Esophagus muscularis mucosa (tissue), 4 donors: ENCODE measurements at regions not wholly inside any gene's neighbourhood (a gene's known extent, or its start where the extent isn't known, plus 50 kb on each side); places are given as distances from the start of the nearest gene placed in this dataset.

Source experiments
- DNase-seq: peaks from one replicate; pipeline ENCODE4 v3.0.0-alpha.2; 2017; ENCODE audit errors: extremely low spot score
- H3K27ac ChIP-seq, 4 donors: fragments of 200-600 bp; sonication (generic); replicated peaks in 1 of 4; 1 replicate in 3 of 4; 2 replicates in 1 of 4; pipeline ENCODE4 v1.5.1; 2016 to 2019; ENCODE audit warnings: mild to moderate bottlenecking in 1 of 4
- H3K27me3 ChIP-seq, 4 donors: fragments of 200-600 bp; sonication (generic); one replicate each; pipeline versions ENCODE4 v1.5.1 to v1.6.0; 2016 to 2019
- H3K36me3 ChIP-seq, 4 donors: fragments of 200-600 bp; sonication (generic); one replicate each; pipeline ENCODE4 v1.5.1; 2016 to 2019
- H3K4me1 ChIP-seq, 4 donors: fragments of 200-600 bp; sonication (generic); one replicate each; pipeline ENCODE4 v1.5.1; 2016 to 2019
- H3K4me3 ChIP-seq, 4 donors: fragments of 200-600 bp; sonication (generic); 1 replicate in 2 of 4; 2 replicates in 2 of 4; pipeline ENCODE4 v1.5.1; 2016 to 2019; ENCODE audit warnings: mild to moderate bottlenecking in 4 of 4, moderate library complexity in 1 of 4
- H3K9me3 ChIP-seq, 4 donors: fragments of 200-600 bp; sonication (generic); 1 replicate in 3 of 4; 2 replicates in 1 of 4; pipeline ENCODE4 v1.5.1; 2016 to 2019
- CTCF ChIP-seq, 3 experiments: fragments of 200-600 bp in 2 of 3; fragments of 450-650 bp in 1 of 3; sonication (generic) in 2 of 3; IDR thresholded peaks; one replicate each; pipeline ENCODE4 v1.5.1; 2017 to 2019; ENCODE audit warnings: antibody characterized with exemption in 3 of 3, mild to moderate bottlenecking in 2 of 3, moderate library complexity in 1 of 3
- EP300 ChIP-seq: sonication (generic); formaldehyde crosslinking; IDR thresholded peaks from one replicate; pipeline ENCODE4 v1.6.1; 2017; ENCODE audit warnings: antibody characterized with exemption
- POLR2A ChIP-seq: fragments of 450-650 bp; IDR thresholded peaks from one replicate; pipeline ENCODE4 v1.6.1; 2017; ENCODE audit warnings: antibody characterized with exemption, moderate library complexity, mild to moderate bottlenecking, low read depth
- POLR2AphosphoS5 ChIP-seq, 2 donors: sonication (generic); formaldehyde crosslinking; IDR thresholded peaks; one replicate each; pipeline ENCODE4 v1.6.1; 2017; ENCODE audit warnings: antibody characterized with exemption in 2 of 2
- WGBS: methylation state at CpG from one replicate; pipeline ENCODE4 v1.1.5; 2018; 5-methylcytosine and 5-hydroxymethylcytosine counted together
- intact Hi-C: fragments of 100-400 bp; cut with DNase I; formaldehyde crosslinking; loops from one replicate; pipeline ENCODE4 v1.15.1; 2023

DNA sequence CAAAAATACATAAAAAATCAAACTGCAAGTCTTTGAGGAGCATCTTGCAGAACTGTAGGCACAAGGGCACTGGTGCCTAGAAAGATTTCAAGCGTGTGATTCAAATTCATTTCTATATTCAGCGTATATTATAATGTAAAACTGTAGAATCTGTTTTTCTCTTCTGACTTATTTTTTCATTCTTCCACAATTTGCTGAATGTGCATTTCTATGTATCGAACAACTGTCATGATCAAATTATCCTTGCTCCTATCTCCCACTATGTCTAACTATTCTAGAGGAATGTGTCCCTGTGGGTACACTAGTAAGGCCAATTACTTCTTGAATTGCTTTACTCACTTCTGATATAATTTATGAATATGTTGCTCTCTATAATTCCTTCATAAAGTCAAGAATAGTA is 283.0 kb upstream of the MAGI2 start:
- WGBS = 65% methylated on average over 3 of the region's 3 CpGs
- Histone ChIP-seq H3K4me1 (no peaks in the 10 kb centered on the region), H3K4me3 (no peak overlapping the region), H3K27me3 (no peaks in the 10 kb centered on the region), H3K36me3 (no peaks in the 10 kb centered on the region), H3K9me3 (peaks cover 0 to 21% (median 16%) of the 10 kb centered on the region in 4 donors), H3K27ac (no peak overlapping the region)
- TF ChIP-seq EP300 (no peak), POLR2AphosphoS5 (IDR thresholded peaks at IDR 0.05) (no peak), CTCF (IDR thresholded peaks at IDR 0.05) (no peak), POLR2A (no peak)
- intact Hi-C loops = no loop called here
- no peak for DNase-seq

DNA sequence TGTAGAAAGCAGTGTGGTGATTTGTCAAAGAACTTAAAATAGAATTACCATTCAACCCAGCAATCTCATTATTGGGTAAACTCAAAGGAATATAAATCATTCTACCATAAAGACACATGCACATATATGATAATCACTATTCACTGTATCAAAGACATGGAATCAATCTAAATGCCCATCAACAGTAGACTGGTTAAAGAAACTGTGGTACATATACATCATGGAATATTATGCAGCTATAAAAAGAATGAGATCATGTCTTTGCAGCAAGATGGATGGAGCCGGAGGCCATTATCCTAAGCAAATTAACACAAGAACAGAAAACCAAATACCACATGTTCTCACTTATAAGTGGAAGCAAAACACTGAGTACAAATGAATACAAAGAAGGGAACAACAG is 281.5 kb upstream of the MAGI2 start:
- no peaks in the 10 kb centered on the region for H3K4me1 ChIP-seq
- no peak overlapping the region for H3K4me3 ChIP-seq
- no peaks in the 10 kb centered on the region for H3K36me3 ChIP-seq
- WGBS = 96% methylated on average over 1 of the region's 1 CpG
- H3K27me3 ChIP-seq = no peaks in the 10 kb centered on the region
- intact Hi-C loops = no loop called here
- DNase-seq = no peak
- no peak for TF ChIP-seq EP300
- no peak for TF ChIP-seq POLR2AphosphoS5 (IDR thresholded peaks at IDR 0.05)
- no peak for TF ChIP-seq CTCF (IDR thresholded peaks at IDR 0.05)
- TF ChIP-seq POLR2A = no peak
- H3K9me3 ChIP-seq = peaks cover 0 to 21% (median 17%) of the 10 kb centered on the region in 4 donors
- no peak overlapping the region for H3K27ac ChIP-seq

GRCh38 chr7:79734181-79734580 is 280.7 kb upstream of the MAGI2 start:
- no peak overlapping the region for H3K27ac ChIP-seq
- H3K27me3 ChIP-seq = no peaks in the 10 kb centered on the region
- TF ChIP-seq EP300 = no peak
- no peak for TF ChIP-seq POLR2AphosphoS5 (IDR thresholded peaks at IDR 0.05)
- no peak for TF ChIP-seq POLR2A
- no peak for TF ChIP-seq CTCF (IDR thresholded peaks at IDR 0.05)
- no peaks in the 10 kb centered on the region for H3K4me1 ChIP-seq
- H3K9me3 ChIP-seq = peaks cover 0 to 21% (median 17%) of the 10 kb centered on the region in 4 donors
- DNase-seq = no peak
- intact Hi-C loops = no loop called here
- no peaks in the 10 kb centered on the region for H3K36me3 ChIP-seq
- no peak overlapping the region for H3K4me3 ChIP-seq

GRCh38 chr7:79732535-79732934 is 279.1 kb upstream of the MAGI2 start:
- Histone ChIP-seq H3K4me1 (no peaks in the 10 kb centered on the region), H3K27me3 (no peaks in the 10 kb centered on the region), H3K4me3 (no peak overlapping the region), H3K36me3 (no peaks in the 10 kb centered on the region), H3K9me3 (peaks cover 0 to 21% (median 17%) of the 10 kb centered on the region in 4 donors), H3K27ac (no peak overlapping the region)
- intact Hi-C loops = no loop called here
- WGBS = 78% methylated on average over 2 of the region's 2 CpGs
- TF ChIP-seq POLR2A = no peak
- TF ChIP-seq CTCF (IDR thresholded peaks at IDR 0.05) = no peak
- no peak for TF ChIP-seq POLR2AphosphoS5 (IDR thresholded peaks at IDR 0.05)
- DNase-seq = no peak

DNA sequence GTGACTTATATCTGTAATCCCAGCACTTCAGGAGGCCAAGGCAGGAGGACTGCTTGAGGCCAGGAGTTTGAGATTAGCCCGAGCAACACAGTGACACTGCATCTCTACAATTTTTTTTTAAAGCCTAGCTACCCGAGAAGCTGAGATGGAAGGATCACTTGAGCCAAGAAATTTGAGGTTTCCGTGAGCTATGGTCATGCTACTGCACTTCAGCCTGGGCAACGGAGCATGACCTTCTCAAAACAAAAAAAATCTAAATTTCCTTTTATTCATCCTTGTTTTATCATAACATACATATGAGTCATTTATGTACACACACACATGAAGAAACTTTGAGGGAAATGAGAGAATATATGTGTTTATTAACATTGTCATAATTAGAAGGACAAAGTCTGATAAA is 277.5 kb upstream of the MAGI2 start:
- H3K27ac ChIP-seq = no peak overlapping the region
- intact Hi-C loops = no loop called here
- peaks cover 0 to 21% (median 17%) of the 10 kb centered on the region in 4 donors for H3K9me3 ChIP-seq
- no peak overlapping the region for H3K4me3 ChIP-seq
- TF ChIP-seq POLR2AphosphoS5 (IDR thresholded peaks at IDR 0.05) = no peak
- TF ChIP-seq POLR2A = no peak
- TF ChIP-seq EP300 = no peak
- no peak for TF ChIP-seq CTCF (IDR thresholded peaks at IDR 0.05)
- H3K4me1 ChIP-seq = no peaks in the 10 kb centered on the region
- 85% methylated on average over 4 of the region's 4 CpGs for WGBS
- H3K27me3 ChIP-seq = no peaks in the 10 kb centered on the region
- no peak for DNase-seq
- no peaks in the 10 kb centered on the region for H3K36me3 ChIP-seq
